GM10248 (cell line): ENCODE measurements at regions not wholly inside any gene's neighbourhood (a gene's known extent, or its start where the extent isn't known, plus 50 kb on each side); places are given as distances from the start of the nearest gene placed in this dataset.

Experiments used
- CTCF ChIA-PET: fragments of 300-600 bp; sonication (Branson Sonifier 250); formaldehyde crosslinking; extraction: SDS; loops from one replicate; lab custom pipeline; 2021; ENCODE audit warnings: antibody characterized with exemption; lab: Yijun Ruan, JAX
- POLR2A ChIA-PET: fragments of 350-650 bp; sonication (Branson Sonifier 250); formaldehyde crosslinking; extraction: SDS; loops from one replicate; lab custom pipeline; 2020; ENCODE audit warnings: antibody characterized with exemption; lab: Yijun Ruan, JAX
- DNase-seq: peaks from one replicate; pipeline ENCODE4 v3.0.0; 2012; ENCODE audit errors: extremely low spot score
- TF ChIP-seq, protein P1 (sequence below): IDR thresholded peaks from 2 replicates; pipeline ENCODE4 v1.5.1; 2012; ENCODE audit warnings: mild to moderate bottlenecking, low read depth; ENCODE audit errors: extremely low read depth, missing control alignments, control extremely low read depth

DNA sequence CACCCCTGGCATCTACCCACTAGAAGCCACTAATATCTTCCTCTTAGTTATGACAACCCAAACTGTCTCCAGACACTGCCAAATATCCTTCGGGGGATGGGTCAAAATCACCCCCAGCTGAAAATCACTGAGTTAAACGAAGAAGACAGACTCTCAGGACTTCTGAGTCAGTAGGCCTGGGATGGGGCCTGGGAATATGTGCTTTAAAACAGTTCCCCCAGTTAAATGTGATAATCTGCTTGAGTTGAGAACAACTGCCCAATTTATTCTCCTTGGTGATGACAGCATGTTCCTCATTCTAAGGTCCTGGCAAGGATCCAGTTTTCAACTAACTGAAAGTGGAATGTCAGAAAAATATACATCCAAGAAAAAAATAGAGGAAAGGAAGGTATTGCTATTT, 52.4 kb downstream of the CBLL2 start:
- ChIA-PET POLR2A (no interaction called here), CTCF (no interaction called here)
- TF ChIP-seq, protein P1, sequence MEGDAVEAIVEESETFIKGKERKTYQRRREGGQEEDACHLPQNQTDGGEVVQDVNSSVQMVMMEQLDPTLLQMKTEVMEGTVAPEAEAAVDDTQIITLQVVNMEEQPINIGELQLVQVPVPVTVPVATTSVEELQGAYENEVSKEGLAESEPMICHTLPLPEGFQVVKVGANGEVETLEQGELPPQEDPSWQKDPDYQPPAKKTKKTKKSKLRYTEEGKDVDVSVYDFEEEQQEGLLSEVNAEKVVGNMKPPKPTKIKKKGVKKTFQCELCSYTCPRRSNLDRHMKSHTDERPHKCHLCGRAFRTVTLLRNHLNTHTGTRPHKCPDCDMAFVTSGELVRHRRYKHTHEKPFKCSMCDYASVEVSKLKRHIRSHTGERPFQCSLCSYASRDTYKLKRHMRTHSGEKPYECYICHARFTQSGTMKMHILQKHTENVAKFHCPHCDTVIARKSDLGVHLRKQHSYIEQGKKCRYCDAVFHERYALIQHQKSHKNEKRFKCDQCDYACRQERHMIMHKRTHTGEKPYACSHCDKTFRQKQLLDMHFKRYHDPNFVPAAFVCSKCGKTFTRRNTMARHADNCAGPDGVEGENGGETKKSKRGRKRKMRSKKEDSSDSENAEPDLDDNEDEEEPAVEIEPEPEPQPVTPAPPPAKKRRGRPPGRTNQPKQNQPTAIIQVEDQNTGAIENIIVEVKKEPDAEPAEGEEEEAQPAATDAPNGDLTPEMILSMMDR: no peak
- no peak for DNase-seq

DNA sequence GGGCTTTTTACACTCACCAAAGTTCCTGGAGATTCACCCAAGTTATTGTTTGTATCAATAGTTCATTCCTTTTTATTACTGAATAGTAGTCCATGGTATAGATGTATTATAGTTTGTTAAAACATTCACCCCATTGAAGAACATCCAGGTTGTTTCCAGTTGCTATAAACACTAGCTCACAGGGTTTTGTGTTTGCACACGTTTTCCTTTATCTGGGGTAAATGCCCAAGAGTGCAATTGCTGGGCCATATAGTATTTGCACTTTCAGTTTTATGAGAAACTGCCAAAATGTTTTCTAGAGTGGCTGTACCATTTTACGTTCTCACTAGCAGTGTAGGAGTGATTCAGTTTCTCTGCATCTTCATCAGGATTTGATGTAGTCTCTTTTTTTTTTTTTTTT, 57.1 kb downstream of the CBLL2 start:
- ChIA-PET CTCF (interaction anchor here (1.2 kb wide), 1 partner anchor 9 kb away, joined by 3 read pairs; no protein-coding TSS in a partner anchor), POLR2A (no interaction called here)
- no peak for DNase-seq
- TF ChIP-seq, protein P1: no peak

DNA sequence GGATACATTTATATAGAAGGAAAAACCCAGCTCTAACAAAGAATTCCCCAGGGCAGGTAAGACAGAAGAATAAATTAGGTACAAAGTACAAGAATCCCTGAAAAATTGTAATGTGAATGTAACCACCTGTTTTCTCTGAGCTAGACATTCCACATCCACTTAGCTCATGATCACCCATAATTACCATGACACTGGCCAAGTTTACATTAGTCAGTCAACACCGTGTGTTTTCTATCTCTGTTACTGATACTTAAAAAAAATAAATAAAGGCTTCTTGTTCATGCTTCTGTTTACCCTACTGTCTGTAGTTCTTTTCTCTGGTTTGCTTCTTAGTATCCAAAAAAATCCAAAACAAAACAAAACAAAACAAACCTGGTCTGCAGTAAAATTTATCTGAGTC, 66.0 kb downstream of the CBLL2 start:
- CTCF ChIA-PET: no interaction called here
- TF ChIP-seq, protein P1: no peak
- DNase-seq: no peak
- POLR2A ChIA-PET: no interaction called here

DNA sequence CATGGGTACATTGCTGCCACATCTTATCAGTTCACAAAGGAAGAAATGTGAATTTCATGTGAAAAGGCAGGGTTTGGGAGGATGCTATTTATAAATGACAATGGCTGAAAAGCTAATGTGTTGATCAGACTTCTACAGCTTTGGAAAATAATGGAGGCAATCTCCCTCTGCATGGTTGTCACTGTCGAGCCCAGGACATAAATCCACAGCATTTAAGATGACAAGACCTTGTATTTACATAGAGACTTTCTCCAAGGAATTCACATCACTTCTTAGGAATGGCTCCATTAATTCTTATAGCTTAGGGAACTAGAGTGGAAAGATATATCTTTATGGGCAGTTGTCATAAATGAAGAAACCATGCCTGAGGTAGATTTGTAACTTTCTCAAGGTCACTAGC, 66.7 kb downstream of the CBLL2 start:
- DNase-seq: no peak
- ChIA-PET POLR2A (no interaction called here), CTCF (interaction anchor here (1.1 kb wide), 1 partner anchor 354 kb away, joined by 3 read pairs; no protein-coding TSS in a partner anchor)
- TF ChIP-seq, protein P1: no peak

DNA sequence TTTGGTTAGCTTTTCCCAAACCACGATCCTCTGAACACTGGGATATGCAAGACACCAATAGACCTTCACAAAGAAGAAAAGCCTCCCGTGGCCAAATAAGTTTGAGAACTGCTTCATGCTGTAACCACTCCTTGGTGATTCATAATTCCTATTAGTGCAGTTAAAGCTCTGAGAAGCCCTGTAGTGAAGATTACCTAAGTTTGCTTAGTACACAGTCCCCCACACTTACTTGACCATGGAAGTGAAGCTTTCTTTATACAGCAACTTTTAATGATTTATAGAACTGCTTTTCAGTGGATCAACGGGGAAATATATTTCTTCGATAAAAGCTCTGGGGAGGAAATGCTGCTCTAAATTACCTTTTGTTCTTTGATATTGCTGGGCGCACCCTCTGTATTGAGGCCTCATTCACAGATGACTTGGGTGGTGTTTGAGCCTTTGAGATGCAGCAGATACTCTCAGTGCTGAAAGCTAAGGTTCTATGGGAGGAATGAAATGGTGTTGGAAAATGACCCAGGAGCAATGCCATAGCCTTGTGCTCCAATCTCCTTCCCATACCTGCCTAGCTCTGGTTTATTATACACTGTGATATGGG, 67.4 kb downstream of the CBLL2 start:
- ChIA-PET POLR2A (no interaction called here), CTCF (interaction anchor here (1.1 kb wide), 1 partner anchor 355 kb away, joined by 3 read pairs; no protein-coding TSS in a partner anchor)
- no peak for DNase-seq
- TF ChIP-seq, protein P1: no peak

DNA sequence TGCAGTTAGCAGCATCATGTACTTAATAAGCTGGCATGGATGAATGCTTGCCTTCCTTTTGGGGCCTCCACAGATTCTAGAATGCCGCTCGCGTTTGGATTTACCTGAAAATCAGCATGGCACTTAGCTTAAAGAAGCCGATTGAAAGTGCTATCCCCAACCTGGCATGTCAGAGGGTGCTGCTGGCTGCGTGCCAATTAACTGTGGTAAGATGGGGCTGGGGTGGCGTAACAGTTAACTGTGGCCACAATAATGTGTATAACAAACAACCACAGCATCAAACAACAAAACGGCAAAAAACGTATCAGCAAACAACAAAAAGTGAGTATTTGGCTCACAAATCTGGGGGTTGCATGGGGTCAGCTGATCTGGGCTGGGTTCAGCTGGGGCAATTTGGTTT, 70.5 kb downstream of the CBLL2 start:
- DNase-seq: no peak
- POLR2A ChIA-PET: no interaction called here
- CTCF ChIA-PET: interaction anchor here (1.3 kb wide), 1 partner anchor 359 kb away, joined by 4 read pairs; no protein-coding TSS in a partner anchor
- TF ChIP-seq, protein P1: no peak

DNA sequence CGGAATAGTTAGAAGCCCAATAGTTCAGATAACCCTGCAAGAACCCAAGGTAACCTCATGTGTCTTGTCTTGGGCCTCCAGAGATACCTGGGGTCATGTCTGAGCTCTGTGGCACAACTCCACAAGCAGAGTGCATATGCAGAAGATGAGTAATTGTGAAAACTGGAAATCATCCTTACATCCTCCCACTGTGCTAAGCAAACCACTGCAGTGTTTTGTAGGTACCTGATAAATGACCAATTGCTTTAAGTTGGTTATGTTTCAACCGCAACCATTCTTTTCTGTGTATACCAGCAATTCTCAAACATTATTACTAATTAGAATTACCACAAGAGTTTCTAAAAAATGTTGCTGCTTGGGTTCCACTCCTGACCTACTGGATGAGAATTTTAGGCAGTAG, 73.2 kb downstream of the CBLL2 start:
- TF ChIP-seq, protein P1: no peak
- DNase-seq: no peak
- CTCF ChIA-PET: no interaction called here
- POLR2A ChIA-PET: no interaction called here
